ENCODE measurements at regions not wholly inside any gene's neighbourhood (a gene's known extent, or its start where the extent isn't known, plus 50 kb on each side); places are given as distances from the start of the nearest gene placed in this dataset.

- TF ChIP-seq, protein P1, sequence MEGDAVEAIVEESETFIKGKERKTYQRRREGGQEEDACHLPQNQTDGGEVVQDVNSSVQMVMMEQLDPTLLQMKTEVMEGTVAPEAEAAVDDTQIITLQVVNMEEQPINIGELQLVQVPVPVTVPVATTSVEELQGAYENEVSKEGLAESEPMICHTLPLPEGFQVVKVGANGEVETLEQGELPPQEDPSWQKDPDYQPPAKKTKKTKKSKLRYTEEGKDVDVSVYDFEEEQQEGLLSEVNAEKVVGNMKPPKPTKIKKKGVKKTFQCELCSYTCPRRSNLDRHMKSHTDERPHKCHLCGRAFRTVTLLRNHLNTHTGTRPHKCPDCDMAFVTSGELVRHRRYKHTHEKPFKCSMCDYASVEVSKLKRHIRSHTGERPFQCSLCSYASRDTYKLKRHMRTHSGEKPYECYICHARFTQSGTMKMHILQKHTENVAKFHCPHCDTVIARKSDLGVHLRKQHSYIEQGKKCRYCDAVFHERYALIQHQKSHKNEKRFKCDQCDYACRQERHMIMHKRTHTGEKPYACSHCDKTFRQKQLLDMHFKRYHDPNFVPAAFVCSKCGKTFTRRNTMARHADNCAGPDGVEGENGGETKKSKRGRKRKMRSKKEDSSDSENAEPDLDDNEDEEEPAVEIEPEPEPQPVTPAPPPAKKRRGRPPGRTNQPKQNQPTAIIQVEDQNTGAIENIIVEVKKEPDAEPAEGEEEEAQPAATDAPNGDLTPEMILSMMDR (IDR thresholded peaks at IDR 0.05): no peak
- no peak for TF ChIP-seq POLR2A (IDR thresholded peaks at IDR 0.05)
- Histone ChIP-seq H3K27me3 (peaks cover 0 to 20% (median 0%) of the 10 kb centered on the region in 9 donors), H3K27ac (peak overlapping the region in 3 of 12 donors; percentile 1 to 34 (median 13)), H3K9me3 (no peaks in the 10 kb centered on the region), H3K4me1 (peaks cover 0 to 12% (median 0%) of the 10 kb centered on the region in 12 donors), H3K36me3 (no peaks in the 10 kb centered on the region), H3K4me3 (no peak overlapping the region)
- WGBS, 4 donors: 53 to 56% (median 54%) methylated on average over 5 of the region's 5 CpGs
- DNase-seq: no peak
- ATAC-seq: peak in 2 of 4 donors; percentile 35 to 51
- intact Hi-C loops (cut with DNase I): no loop called here
Observed at GRCh38 chr18:78865056-78865598, 114.5 kb upstream of the SALL3 start.

GRCh38 chr18:78865771-78866310 is 113.8 kb upstream of the SALL3 start:
- intact Hi-C loops (cut with DNase I): no loop called here
- no peak overlapping the region for H3K27ac ChIP-seq
- no peaks in the 10 kb centered on the region for H3K36me3 ChIP-seq
- H3K4me1 ChIP-seq: peaks cover 0 to 12% (median 0%) of the 10 kb centered on the region in 12 donors
- 88 to 91% (median 90%) methylated on average over 14 of the region's 14 CpGs for WGBS, 4 donors
- TF ChIP-seq, protein P1 (IDR thresholded peaks at IDR 0.05): no peak
- ATAC-seq (no peak), DNase-seq (no peak)
- H3K27me3 ChIP-seq: peaks cover 0 to 26% (median 0%) of the 10 kb centered on the region in 9 donors
- no peaks in the 10 kb centered on the region for H3K9me3 ChIP-seq
- H3K4me3 ChIP-seq: no peak overlapping the region

- Histone ChIP-seq H3K36me3 (no peaks in the 10 kb centered on the region), H3K4me1 (peaks cover 0 to 21% (median 0%) of the 10 kb centered on the region in 12 donors), H3K4me3 (no peak overlapping the region), H3K27me3 (peaks cover 0 to 26% (median 0%) of the 10 kb centered on the region in 9 donors), H3K9me3 (no peaks in the 10 kb centered on the region), H3K27ac (no peak overlapping the region)
- intact Hi-C loops (cut with DNase I): no loop called here
- WGBS, 4 donors: 88 to 93% (median 90%) methylated on average over 12 to 19 of the region's 19 CpGs
- ATAC-seq (no peak), DNase-seq (no peak)
- no peak for TF ChIP-seq POLR2A (IDR thresholded peaks at IDR 0.05)
- TF ChIP-seq, protein P1 (IDR thresholded peaks at IDR 0.05): no peak
Observed at GRCh38 chr18:78867131-78867530, 112.5 kb upstream of the SALL3 start.

DNA sequence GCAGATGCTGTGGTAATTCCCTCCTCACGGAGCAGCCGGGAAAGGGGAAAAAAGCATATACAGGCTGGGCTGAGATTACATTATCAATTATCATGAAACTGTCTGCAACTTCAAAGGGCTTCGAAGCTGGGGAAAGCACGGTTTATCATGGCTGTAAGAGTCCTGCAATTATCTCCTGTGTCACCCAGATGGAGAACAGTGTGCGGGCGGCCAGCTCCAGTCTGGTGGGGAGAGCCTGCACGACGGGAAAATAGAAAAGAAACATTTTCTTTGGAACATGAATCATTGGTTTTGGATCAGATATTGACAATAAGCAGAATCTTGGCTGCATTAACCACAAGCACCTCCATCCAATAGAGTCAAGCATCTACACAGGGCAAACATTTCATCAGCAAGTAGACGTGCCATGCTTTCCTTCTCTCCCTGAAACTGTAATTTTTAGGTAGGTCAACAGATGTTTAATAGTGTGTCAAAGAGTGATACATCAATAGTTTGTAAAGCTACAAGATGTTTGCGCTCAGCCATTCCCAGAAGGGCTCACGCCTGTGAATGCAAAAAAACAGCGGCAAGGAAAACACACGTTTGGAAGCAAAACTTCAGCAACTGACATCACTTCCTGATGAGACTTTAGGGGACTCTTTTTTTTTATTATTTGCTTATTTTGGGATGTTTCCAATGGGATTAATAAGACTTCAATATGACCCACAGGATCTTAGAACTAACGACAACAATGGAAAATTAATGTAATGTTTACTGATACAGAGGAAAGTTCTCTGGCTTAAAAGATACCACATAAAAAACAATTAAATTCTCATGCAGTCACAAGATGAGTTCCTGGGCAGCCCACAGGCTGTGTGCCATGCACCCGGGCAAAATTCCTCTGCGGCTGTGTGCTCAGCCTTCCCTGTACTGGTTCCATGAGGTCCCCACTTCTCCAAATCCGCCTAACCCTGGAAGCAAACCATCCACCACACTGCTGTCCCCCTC is 111.0 kb upstream of the SALL3 start:
- peak; percentile 47 to 80 (median 66) for ATAC-seq
- no peak overlapping the region for H3K4me3 ChIP-seq
- WGBS, 4 donors: 24 to 34% (median 30%) methylated on average over 17 of the region's 17 CpGs
- peaks cover 0 to 21% (median 0%) of the 10 kb centered on the region in 9 donors for H3K27me3 ChIP-seq
- H3K27ac ChIP-seq: peak overlapping the region in 5 of 12 donors; percentile 31 to 76 (median 55)
- intact Hi-C loops (cut with DNase I): no loop called here
- peaks cover 0 to 21% (median 0%) of the 10 kb centered on the region in 12 donors for H3K4me1 ChIP-seq
- no peak for DNase-seq
- no peak for TF ChIP-seq POLR2A (IDR thresholded peaks at IDR 0.05)
- TF ChIP-seq, protein P1 (IDR thresholded peaks at IDR 0.05): no peak
- H3K36me3 ChIP-seq: no peaks in the 10 kb centered on the region
- no peaks in the 10 kb centered on the region for H3K9me3 ChIP-seq

All from heart left ventricle (tissue), 16 donors.